ENCODE measurements at regions not wholly inside any gene's neighbourhood (a gene's known extent, or its start where the extent isn't known, plus 50 kb on each side); places are given as distances from the start of the nearest gene placed in this dataset.

DNA sequence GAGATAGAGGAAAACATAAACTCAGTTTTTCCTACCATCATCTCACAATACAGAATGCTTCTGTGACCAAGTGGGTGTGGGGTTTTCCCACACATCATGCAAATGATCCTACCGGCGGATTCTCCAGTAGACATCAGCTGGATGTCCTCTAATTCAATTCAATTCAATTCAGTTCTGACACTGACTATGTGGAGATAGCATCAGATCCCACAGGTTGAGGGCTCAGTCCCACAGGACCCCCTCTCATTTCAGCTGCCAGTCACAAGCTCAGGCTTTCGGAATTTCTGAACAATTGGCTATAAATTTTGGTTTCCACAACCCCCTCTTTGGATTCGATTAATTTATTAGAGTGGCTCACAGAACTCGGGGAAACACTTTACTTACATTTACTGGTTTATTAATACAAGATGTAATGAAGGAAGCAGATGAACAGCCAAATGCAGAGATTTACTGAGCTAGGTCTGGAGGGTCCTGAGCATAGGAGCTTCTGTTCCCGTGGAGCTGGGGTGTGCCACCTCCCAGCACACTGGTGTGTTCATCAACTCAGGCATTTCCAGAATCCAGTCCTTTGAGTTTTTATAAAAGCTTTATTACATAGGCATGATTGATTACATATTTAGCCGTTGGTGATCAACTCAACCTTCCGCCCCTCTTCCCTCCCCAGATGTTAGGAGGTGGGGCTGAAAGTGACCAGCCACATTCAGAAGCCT is 350.1 kb downstream of the MYCN start:
- DNase-seq (ENCODE audit: extremely low read depth, low read depth) = no peak
- TF ChIP-seq CTCF (IDR thresholded peaks at IDR 0.05; ENCODE audit: low read depth, low read length) = no peak

DNA sequence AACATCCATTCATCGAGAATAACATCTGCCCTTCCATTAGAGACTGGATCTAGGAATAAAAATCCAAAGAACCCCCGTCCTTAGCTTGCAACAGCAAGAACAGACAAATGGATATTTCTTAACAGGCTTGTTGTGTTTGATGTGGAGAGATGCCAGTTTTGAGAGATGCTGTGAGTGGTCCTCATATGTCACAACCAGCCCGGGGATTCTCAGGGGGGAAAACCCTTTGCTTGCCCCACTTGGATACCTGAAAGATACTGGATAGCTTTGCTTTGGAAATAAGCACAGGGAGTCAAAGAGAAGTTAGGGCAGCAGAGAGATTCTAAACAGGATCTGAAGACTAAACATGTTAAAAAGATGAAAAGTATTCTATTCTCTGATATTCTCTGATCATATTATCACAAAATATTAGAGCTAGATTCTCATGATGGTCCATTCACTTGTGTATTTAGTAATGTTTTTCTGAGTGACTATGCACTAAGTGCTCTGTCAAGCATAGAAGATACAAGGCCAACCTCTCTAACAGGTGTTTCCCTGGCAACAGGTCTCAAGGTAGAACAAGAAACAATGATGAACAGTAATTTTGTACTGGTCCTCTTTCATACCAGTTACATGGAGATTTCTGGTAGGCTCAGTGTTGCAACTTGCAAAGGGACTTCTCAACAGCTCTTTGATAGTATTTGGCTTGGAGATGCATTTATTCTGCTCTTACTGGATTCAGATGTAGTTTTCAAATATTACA is 348.2 kb downstream of the MYCN start:
- DNase-seq (ENCODE audit: extremely low read depth, low read depth) = no peak
- TF ChIP-seq CTCF (IDR thresholded peaks at IDR 0.05; ENCODE audit: low read depth, low read length) = no peak

DNA sequence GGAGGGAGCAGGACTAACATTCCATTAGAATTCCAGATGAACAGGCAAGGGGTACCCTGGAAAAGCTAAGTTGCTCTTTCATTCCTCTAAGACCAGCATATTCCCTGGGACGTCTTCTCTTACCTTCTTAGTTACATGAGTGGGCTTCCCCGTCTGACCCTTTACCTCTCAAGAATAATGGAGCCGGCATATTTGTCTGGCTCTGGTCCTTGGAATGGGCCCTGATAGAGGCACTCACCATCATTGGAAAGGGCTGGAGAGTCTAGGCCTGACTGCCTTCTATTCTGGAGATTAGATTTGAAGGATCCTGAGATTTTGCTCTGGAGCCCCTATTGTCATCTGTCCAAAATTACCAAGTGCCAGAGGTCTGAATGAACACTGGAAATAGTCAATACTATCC is 347.5 kb downstream of the MYCN start:
- TF ChIP-seq CTCF (IDR thresholded peaks at IDR 0.05; ENCODE audit: low read depth, low read length) = no peak
- no peak for DNase-seq (ENCODE audit: extremely low read depth, low read depth)

DNA sequence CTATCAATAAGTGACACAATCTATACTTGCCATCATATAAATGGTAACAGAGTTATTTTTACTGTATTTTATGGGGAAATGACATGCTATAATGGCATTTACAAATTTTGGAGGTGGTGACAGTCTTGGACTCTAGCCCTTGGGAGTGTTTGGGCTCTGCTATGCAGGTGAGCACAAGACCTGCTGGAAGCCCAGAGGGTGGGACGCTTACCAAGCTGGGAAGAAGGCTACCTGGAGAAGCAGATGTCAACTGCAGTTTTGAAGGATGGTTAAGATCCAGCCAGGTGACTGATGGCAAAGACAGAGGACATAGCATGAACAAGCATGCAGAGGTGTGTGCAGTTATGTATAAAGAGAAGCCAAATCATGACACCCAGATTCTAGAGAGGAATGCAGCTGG is 346.9 kb downstream of the MYCN start:
- no peak for TF ChIP-seq CTCF (IDR thresholded peaks at IDR 0.05; ENCODE audit: low read depth, low read length)
- DNase-seq (ENCODE audit: extremely low read depth, low read depth) = no peak

- no peak for TF ChIP-seq CTCF (IDR thresholded peaks at IDR 0.05; ENCODE audit: low read depth, low read length)
- DNase-seq (ENCODE audit: extremely low read depth, low read depth) = no peak
Measured at GRCh38 chr2:16285813-16286510, 345.6 kb downstream of the MYCN start.

GRCh38 chr2:16284941-16285625 is 344.7 kb downstream of the MYCN start:
- DNase-seq (ENCODE audit: extremely low read depth, low read depth) = no peak
- no peak for TF ChIP-seq CTCF (IDR thresholded peaks at IDR 0.05; ENCODE audit: low read depth, low read length)
